Hepatic stellate cell (primary cell): ENCODE measurements at regions not wholly inside any gene's neighbourhood (a gene's known extent, or its start where the extent isn't known, plus 50 kb on each side); places are given as distances from the start of the nearest gene placed in this dataset.
"Not testable (repeated sequence)": the region's sequence is repeated elsewhere in the genome, so short reads cannot be mapped to it uniquely, and the experiment has no call there.

ENCODE experiments used
- DNase-seq: peaks from one replicate; pipeline ENCODE4 v3.0.0; 2011; ENCODE audit warnings: low spot score

DNA sequence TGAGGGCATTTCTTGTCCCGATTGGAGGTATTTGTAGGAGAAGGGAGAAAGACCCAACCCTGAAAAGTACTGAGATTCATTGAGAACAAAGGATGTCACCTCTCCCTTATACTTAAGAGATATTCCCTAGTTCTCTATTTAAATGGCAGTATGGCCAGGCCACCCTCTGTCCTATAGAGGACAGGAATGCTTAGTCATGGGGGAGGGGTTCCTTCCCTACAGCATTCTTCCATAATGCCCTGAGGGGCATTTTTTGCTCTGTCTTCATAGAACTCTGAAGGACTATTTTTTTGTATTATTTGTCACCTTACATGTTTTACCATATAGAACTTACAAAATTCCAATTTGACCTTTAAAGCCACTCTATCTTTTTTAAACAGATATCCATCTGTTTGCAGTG, 176.3 kb downstream of the TMEM161B start:
- no peak for DNase-seq

GRCh38 chr5:88090506-88090905, 178.1 kb downstream of the TMEM161B start:
- DNase-seq: no peak

DNA sequence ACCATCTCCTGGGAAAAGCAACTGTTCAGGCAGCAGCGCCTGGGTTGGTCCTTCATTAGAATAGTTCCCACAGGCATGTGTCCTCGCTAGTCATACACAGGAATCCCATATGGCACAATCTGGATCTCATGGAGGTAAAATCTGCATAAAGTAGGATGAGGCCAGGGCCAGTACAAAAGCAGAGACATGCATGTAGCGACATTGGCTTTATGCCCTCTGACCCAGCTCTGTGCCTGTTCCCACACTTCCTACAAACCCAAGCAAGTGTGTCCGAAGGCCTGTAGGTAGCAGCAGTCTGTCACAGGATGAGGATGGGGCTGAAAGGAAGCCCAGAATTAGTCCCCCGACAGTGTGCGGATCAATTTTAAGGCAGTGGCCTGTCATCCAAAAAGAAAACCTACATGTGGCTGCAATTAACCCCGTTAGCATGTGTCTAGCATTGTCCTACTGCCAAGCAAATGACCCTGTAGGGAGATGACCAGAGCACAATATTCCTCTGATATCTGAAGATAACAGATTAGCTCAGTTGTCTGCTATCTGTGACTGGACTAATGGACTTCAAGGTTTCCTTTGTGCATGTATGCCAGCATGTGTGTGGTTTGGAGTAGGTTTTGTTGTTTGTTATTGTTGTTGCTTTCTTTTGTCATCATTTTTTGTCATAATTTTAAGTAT, 178.8 kb downstream of the TMEM161B start:
- no peak for DNase-seq

DNA sequence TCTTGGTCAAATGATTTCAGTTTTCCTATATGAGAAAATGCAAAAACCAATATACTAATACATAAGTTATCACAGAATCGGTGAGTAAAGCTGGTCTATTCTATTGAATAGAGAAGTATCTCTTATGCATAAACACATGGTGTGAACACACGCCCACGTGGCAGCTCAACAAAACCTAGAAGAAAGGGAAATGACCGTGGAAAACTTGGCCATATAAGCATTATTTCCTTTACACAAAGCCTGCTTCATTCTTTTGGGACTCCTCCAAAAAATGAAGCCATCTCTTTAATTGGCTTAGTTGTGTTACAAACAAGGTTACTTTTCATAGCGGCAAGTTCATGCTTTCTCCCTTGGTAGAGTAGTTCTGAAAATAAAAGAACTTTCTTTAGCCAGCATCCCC, 183.2 kb downstream of the TMEM161B start:
- no peak for DNase-seq

- DNase-seq: no peak
These were observed 186.8 kb downstream of the TMEM161B start for GRCh38 chr5:88081877-88082276.

GRCh38 chr5:88063813-88064212, 204.8 kb downstream of the TMEM161B start:
- no peak for DNase-seq

GRCh38 chr5:88060194-88060593, 208.5 kb downstream of the TMEM161B start:
- no peak for DNase-seq

DNA sequence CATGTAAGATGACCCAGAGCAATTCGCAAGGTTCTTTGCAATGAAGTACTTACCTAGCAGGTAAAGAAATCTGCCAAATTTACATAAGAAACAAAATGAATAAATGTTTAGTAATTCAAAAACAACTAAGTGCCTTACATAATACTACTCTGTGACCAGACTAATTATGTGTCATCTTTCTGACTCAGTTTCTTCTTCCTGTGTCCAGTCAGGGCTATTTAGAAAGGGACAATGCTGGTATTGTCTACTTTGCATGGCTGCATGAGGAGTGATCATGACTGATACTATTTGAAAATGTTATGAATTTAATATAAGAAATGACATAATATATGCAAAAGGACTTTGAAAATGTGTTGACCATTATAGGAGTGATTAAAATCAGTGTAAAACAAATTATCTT, 210.0 kb downstream of the TMEM161B start:
- no peak for DNase-seq

GRCh38 chr5:88052468-88052867, 216.2 kb downstream of the TMEM161B start:
- DNase-seq: not testable (repeated sequence)

DNA sequence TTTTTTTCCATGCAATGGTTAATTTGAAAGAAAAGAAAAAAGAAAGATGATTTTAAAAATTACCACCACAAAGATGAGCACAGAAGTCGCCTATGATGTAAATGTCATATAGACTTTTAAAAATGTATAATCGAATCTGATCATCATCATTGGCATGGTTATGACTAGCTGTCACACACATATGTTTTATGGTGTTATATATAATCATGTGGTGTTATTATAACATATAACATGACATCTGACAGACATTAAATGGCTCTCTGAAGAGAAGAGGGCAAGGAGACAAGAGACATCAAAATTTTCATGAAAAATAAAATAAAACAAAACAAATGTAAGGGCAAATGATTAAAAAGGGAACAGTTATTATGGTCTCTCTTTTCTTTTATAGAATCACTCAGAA, 217.5 kb downstream of the TMEM161B start:
- DNase-seq: no peak

DNA sequence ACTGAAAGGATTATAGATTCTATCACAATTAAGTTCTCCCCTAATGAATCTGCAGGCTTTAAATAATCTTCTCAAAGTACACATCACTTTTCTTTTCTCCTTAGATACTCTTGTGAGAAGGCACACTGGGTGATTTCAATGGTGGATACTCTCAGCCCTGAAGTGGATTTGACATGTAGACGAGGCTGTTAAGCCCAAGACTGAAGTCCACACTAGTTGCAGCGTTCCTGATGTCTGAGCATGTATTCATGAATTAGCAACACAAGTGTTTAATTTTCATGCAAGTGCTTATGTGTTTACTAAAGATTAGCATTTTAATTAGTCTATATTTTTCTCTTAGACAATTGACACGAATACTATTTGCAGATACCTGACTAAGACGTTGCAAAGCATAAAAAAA, 218.9 kb downstream of the TMEM161B start:
- DNase-seq: no peak

DNA sequence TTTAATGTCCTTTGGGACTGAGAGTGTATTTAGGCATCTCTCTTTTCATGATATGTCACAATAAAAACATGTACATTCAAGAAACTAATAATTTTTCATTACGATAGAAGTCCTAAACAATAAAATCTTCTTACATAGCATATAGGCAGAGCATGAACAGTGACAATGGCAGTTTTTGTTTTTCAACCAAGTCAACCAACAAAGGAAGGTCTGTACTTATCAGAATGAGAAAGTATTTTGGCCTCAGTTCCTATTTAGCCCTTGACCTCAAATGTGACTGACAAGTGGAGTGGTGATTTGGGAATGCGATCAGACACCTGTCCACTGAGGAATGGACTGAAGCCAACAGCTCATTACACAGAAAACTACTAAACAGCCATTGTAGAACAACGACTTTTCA, 219.5 kb downstream of the TMEM161B start:
- DNase-seq: no peak

DNA sequence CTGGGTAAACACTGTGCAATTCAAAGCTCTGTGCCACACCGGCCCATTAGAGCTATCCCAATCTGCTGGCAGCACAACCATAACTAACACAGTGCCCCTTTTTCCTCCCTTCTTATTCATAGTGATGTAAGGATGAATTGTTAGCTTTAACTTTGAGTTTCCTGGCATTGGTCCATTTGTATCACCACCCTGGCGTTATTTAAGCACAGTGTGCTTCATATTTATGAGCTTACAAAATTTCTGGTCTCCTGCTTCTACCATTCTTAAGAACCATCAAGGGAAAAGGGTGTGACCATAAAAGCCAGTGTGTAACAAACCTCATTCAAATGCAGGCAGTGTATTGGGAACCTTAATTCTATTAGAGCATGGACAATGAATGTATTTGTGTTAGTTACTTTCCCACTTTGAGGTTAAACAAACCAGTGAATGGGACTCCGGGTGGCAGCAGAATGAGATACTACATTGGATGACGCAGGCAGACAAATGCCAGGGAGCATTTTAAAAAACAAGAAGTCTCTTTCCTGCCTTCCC, 222.6 kb downstream of the TMEM161B start:
- no peak for DNase-seq

DNA sequence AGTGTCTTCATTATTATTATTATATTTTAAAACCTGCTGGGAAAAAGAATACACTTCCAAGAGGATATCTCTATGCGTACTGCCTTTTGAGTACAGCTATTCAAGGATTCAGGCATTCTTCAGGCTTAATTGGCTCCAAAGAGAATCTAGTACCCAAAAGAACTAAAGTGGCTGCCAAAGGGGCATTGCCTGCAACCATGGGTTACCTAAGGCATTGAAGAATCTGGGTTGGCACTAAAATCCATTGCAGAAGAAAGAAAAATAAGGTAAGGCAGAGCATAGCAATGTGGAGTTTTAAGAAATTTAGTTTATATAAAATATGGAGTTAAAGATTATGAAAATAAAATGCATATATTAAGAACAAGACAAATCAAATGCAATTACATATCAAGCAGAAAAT, 223.5 kb downstream of the TMEM161B start:
- no peak for DNase-seq

GRCh38 chr5:88034520-88034919, 234.1 kb downstream of the TMEM161B start:
- no peak for DNase-seq

- no peak for DNase-seq
These were observed 235.5 kb downstream of the TMEM161B start for GRCh38 chr5:88033191-88033590.

DNA sequence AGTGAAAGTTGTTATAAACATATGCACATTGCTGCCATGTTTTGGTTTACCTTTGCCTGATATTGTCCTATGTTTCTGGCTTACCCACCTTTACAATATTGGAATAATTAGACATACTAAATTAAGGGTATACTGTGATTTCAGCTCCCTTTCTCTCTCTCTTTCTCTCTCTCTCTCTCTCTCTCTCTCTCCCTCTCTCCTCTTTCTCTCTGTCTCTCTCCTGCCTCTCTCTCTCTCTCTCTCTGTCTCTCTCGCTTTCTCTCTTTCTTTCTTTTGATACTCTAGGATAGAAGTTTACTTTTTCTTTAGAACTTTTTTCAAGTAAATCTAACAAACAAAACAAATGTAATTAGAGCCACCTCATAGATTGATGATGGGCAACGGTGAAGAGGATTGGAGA, 239.6 kb downstream of the TMEM161B start:
- DNase-seq: no peak

DNA sequence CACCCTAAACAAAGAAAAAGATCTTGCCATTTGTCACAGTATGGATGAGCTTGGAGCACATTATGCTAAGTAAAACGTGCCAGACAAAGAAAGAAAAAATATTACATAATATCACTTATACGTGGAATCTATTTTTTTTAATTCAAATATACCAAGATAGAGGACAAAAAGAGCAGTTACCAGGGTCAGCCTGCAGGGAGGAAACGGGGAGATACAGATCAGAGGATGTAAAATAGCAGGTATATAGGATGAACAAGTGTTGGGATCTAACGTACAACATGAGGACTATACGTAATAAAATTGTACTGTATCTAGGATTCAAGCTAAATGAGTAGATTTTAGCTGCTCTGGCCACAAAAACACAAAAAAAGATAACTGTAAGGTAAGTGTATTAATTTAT, 247.5 kb downstream of the TMEM161B start:
- DNase-seq: no peak

GRCh38 chr5:88014984-88015383, 253.7 kb downstream of the TMEM161B start:
- not testable (repeated sequence) for DNase-seq

GRCh38 chr5:88000877-88001276, 267.8 kb downstream of the TMEM161B start:
- no peak for DNase-seq

DNA sequence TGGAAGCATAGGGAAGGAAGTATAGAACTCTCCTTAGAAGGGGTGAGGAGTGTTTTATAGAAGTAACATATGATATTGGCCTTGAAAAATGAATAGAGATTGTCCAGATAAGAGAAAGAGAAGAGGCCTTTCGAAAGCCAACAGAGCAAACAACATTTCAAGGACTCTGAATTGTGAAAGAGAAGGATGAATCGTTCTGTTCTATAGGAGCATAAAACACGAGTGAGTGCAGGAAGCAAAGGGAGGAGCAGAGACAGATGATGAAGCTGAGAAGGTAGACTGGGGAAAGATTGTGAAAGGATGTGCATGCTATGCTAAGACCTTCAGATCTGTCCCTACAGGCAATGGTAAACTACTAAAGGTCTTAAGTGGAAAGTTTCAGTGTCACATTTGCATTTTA, 271.0 kb downstream of the TMEM161B start:
- no peak for DNase-seq

DNA sequence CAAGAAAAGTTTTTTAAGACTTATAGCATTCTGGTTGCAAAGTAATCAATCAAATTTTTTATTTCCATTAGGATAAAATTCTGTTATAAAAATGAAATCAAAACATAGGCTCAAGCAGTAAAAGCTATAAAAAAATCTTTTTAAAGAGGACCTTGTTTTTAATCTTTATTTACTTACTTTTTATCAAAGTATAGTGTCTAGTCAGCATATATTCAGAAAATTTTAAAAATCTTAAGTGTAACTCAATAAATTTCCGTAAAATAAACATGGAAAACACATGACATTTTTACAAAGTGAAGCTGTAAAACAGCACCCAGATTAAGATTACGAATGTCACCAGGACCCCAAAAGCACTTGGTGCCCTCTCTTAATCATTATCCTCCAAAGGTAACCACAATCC, 302.4 kb downstream of the TMEM161B start:
- no peak for DNase-seq

GRCh38 chr5:87954121-87954520, 314.5 kb downstream of the TMEM161B start:
- no peak for DNase-seq

DNA sequence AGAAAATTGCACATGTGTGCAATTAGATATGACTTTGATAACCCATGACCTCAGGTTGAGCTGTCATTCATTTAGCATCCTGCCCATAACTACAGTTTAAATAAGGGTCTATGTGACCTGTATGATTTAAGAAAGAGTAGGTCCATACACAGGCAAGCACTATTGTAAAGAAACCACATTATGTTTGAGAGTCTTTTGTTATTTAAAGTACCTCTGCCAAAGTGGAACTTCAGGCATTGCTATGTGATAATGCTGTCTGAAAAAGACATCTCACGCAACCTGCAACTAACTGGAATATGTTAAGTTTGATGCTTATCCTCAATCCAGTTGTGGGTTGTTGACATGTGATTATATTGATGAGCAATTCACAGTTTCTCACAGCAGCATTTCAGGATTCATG, 317.0 kb downstream of the TMEM161B start:
- DNase-seq: no peak
